Body of pancreas (tissue), 4 donors: ENCODE measurements at regions not wholly inside any gene's neighbourhood (a gene's known extent, or its start where the extent isn't known, plus 50 kb on each side); places are given as distances from the start of the nearest gene placed in this dataset.
A peak's percentile ranks its signal among the peaks of the same experiment; 100 is the strongest.

ENCODE experiments used
- ATAC-seq: fragments of 150-250 bp; one replicate; pipeline ENCODE4 v1.9.1; 2016
- DNase-seq, 4 donors: peaks; one replicate each; pipeline ENCODE4 v3.0.0-alpha.2; 2019
- H3K27ac ChIP-seq, 4 donors: fragments of 200-600 bp; sonication (generic); 1 replicate in 3 of 4; 2 replicates in 1 of 4; pipeline versions ENCODE4 v1.5.1 to v1.6.1; 2016 to 2019; ENCODE audit warnings: mild to moderate bottlenecking in 1 of 4, mixed read lengths in 1 of 4, moderate library complexity in 1 of 4
- H3K27me3 ChIP-seq, 2 donors: fragments of 200-600 bp; sonication (generic); one replicate each; pipeline ENCODE4 v1.6.0; 2016; ENCODE audit warnings: mild to moderate bottlenecking in 1 of 2
- H3K36me3 ChIP-seq, 2 donors: fragments of 200-600 bp; sonication (generic); replicated peaks in 1 of 2; 2 replicates each; pipeline ENCODE4 v1.5.1; 2016; ENCODE audit warnings: low read depth in 2 of 2; ENCODE audit not compliant: insufficient read depth in 1 of 2
- H3K4me1 ChIP-seq: fragments of 200-600 bp; sonication (generic); one replicate; pipeline ENCODE4 v1.6.0; 2016
- H3K4me3 ChIP-seq, 2 donors: fragments of 200-600 bp; sonication (generic); 1 replicate in 1 of 2; 2 replicates in 1 of 2; pipeline ENCODE4 v1.5.1; 2016 to 2019
- H3K9me3 ChIP-seq, 3 donors: fragments of 200-600 bp; sonication (generic); 1 replicate in 2 of 3; 2 replicates in 1 of 3; pipeline ENCODE4 v1.5.1; 2016
- POLR2A ChIP-seq, 3 donors: fragments of 450-650 bp; IDR thresholded peaks; one replicate each; pipeline ENCODE4 v1.6.1; 2016; ENCODE audit warnings: antibody characterized with exemption in 3 of 3, mild to moderate bottlenecking in 2 of 3
- WGBS, 2 donors: methylation state at CpG; one replicate each; pipeline ENCODE4 v1.1.5; 2017; 5-methylcytosine and 5-hydroxymethylcytosine counted together
- intact Hi-C: fragments of 100-400 bp; cut with DNase I; formaldehyde crosslinking; loops from one replicate; pipeline ENCODE4 v1.15.1; 2023
- TF ChIP-seq, protein P1 (sequence below), 7 experiments: fragments of 450-650 bp in 4 of 7; fragments of 200-600 bp in 3 of 7; sonication (generic) in 3 of 7; IDR thresholded peaks; one replicate each; pipeline ENCODE4 v1.5.1; 2016 to 2019; ENCODE audit warnings: antibody characterized with exemption in 7 of 7

DNA sequence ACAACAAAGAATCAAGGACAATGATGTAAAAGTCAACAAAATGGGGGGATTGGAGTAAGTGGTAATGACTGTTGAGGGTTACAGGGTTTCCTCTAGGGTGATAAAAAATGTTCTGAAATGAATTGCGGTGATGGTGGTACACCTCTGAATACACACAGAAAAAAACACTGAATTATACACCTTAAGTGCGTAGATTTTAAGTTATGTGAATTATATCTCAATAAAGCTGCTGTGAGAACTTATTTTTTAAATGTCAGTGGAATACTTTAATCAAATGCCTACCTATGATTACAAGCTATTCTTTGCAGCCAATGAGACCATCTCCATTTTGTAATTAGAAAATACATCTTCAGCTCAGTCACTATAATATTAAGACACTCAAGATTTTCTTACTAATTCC, 53.5 kb downstream of the ZNF608 start:
- H3K4me1 ChIP-seq, result peaks cover 23% of the 10 kb centered on the region
- ATAC-seq, result no peak
- intact Hi-C loops, result no loop called here
- WGBS, 2 donors, result 95 to 99% methylated on average over 2 of the region's 2 CpGs
- H3K27me3 ChIP-seq, result peaks cover 0 to 3% of the 10 kb centered on the region in 2 donors
- no peak for DNase-seq
- TF ChIP-seq, protein P1, sequence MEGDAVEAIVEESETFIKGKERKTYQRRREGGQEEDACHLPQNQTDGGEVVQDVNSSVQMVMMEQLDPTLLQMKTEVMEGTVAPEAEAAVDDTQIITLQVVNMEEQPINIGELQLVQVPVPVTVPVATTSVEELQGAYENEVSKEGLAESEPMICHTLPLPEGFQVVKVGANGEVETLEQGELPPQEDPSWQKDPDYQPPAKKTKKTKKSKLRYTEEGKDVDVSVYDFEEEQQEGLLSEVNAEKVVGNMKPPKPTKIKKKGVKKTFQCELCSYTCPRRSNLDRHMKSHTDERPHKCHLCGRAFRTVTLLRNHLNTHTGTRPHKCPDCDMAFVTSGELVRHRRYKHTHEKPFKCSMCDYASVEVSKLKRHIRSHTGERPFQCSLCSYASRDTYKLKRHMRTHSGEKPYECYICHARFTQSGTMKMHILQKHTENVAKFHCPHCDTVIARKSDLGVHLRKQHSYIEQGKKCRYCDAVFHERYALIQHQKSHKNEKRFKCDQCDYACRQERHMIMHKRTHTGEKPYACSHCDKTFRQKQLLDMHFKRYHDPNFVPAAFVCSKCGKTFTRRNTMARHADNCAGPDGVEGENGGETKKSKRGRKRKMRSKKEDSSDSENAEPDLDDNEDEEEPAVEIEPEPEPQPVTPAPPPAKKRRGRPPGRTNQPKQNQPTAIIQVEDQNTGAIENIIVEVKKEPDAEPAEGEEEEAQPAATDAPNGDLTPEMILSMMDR (IDR thresholded peaks at IDR 0.05), result no peak
- no peak for TF ChIP-seq POLR2A (IDR thresholded peaks at IDR 0.05)
- H3K9me3 ChIP-seq, result no peaks in the 10 kb centered on the region
- H3K4me3 ChIP-seq, result no peak overlapping the region
- peak overlapping the region in 2 of 4 donors; percentile 13 to 55 for H3K27ac ChIP-seq
- no peaks in the 10 kb centered on the region for H3K36me3 ChIP-seq

DNA sequence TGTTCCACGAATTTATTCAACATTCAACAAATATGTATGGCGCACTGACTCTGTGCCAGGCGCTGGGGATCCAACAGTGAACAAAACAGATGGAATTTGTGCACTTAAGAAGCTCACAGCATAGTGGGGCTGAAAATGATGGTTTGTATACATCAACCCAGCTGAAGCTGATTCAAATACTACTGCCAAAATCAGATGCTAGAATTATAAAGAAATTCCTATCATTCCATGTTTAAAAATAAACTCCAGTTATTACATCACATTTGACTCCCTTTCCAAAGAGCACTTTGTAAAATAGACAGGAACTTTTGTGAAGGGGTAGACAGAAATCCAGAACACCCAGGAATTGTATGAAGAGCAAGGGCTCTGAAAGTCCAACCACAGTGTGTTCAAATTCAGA, 54.1 kb downstream of the ZNF608 start:
- H3K27ac ChIP-seq, result peak overlapping the region in 2 of 4 donors; percentile 13 to 55
- intact Hi-C loops, result no loop called here
- WGBS, 2 donors, result 68% methylated on average over 3 of the region's 3 CpGs

DNA sequence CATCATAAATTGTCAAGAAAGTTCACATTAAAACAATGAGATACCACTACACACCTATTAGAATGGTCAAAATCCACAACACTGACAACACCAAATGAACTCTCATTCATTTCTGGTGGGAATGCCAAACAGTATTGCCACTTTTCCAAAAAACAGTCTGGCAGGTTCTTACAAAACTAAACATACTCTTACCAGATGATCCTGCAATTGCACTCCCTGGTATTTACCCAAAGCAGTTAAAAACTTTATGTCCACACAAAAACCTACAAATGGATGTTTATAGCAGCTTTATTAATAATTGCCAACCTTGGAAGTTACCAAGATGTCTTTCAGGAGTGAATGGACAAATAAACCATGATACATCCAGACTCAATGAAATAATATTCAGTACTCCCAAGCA, 56.8 kb downstream of the ZNF608 start:
- H3K4me1 ChIP-seq, result peaks cover 16% of the 10 kb centered on the region
- intact Hi-C loops, result no loop called here
- H3K4me3 ChIP-seq, result no peak overlapping the region
- DNase-seq (no peak), ATAC-seq (no peak)
- H3K9me3 ChIP-seq, result no peaks in the 10 kb centered on the region
- no peak overlapping the region for H3K27ac ChIP-seq
- H3K27me3 ChIP-seq, result peaks cover 0 to 3% of the 10 kb centered on the region in 2 donors
- H3K36me3 ChIP-seq, result no peaks in the 10 kb centered on the region
- TF ChIP-seq POLR2A (IDR thresholded peaks at IDR 0.05), result no peak
- TF ChIP-seq, protein P1 (IDR thresholded peaks at IDR 0.05), result no peak

More for the DNA sequence above, 54.1 kb downstream of the ZNF608 start:
- DNase-seq (peak in 1 of 4 donors; percentile 23), ATAC-seq (peak; percentile 40)
- H3K36me3 ChIP-seq, result no peaks in the 10 kb centered on the region
- TF ChIP-seq, protein P1 (IDR thresholded peaks at IDR 0.05), result no peak
- no peak for TF ChIP-seq POLR2A (IDR thresholded peaks at IDR 0.05)
- H3K27me3 ChIP-seq, result peaks cover 0 to 3% of the 10 kb centered on the region in 2 donors
- H3K9me3 ChIP-seq, result no peaks in the 10 kb centered on the region
- no peak overlapping the region for H3K4me3 ChIP-seq
- peaks cover 19% of the 10 kb centered on the region for H3K4me1 ChIP-seq

DNA sequence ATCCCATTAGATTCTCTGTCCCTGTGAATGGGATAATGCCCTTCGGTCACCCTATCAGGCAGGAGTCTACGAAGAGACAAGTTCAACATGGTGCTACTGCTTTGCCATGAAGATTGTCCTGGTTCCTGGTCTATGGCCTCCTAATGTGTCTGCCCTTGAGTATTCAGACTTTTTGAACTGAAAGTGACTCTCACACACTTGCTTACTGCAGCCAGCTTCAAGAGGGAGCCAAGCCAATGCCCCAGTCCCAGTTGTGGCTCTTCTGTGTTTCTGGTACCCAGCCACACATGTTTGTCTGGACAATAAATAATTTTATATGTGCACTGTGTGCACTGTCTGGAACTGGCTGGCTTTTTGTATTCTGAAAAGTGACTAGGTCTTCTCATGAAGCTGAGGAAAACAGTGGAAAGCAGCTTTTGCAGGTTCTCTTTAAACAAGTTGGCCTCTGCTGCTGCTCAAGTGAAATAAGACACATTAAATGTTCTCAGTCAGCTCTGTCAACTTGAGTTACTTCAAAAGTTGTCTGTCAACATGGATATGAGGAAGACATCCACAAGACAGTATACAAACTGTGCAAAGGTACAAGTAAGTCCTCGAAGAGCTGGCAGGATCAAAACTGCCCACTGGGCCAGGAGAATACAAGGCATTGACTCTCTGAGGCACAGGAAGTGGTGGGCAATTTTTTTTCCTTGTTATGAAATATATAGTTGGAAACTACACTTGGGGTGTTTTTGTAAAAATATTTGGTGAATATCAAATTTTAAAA, 60.0 kb downstream of the ZNF608 start:
- H3K36me3 ChIP-seq, result no peaks in the 10 kb centered on the region
- H3K4me1 ChIP-seq, result peaks cover 25% of the 10 kb centered on the region
- intact Hi-C loops, result no loop called here
- ATAC-seq (no peak), DNase-seq (no peak)
- H3K9me3 ChIP-seq, result no peaks in the 10 kb centered on the region
- WGBS, 2 donors, result 83 to 87% methylated on average over 3 of the region's 3 CpGs
- no peak for TF ChIP-seq POLR2A (IDR thresholded peaks at IDR 0.05)
- TF ChIP-seq, protein P1 (IDR thresholded peaks at IDR 0.05), result no peak
- H3K27me3 ChIP-seq, result peaks cover 0 to 3% of the 10 kb centered on the region in 2 donors
- H3K4me3 ChIP-seq, result no peak overlapping the region
- H3K27ac ChIP-seq, result no peak overlapping the region
